NB4 (cell line): ENCODE measurements at regions not wholly inside any gene's neighbourhood (a gene's known extent, or its start where the extent isn't known, plus 50 kb on each side); places are given as distances from the start of the nearest gene placed in this dataset.

Experiments
- CTCF ChIP-seq: IDR thresholded peaks from one replicate; pipeline ENCODE4 v1.5.1; 2012; ENCODE audit warnings: low read depth, low read length
- MYC ChIP-seq: IDR thresholded peaks from 2 replicates; pipeline ENCODE4 v1.6.1; 2011; ENCODE audit warnings: low read depth, low read length
- POLR2A ChIP-seq: IDR thresholded peaks from 2 replicates; pipeline ENCODE4 v1.6.1; 2011; ENCODE audit warnings: mild to moderate bottlenecking; ENCODE audit not compliant: insufficient read length; ENCODE audit errors: extremely low read depth
- TF ChIP-seq, protein P1 (sequence below): IDR thresholded peaks from 2 replicates; pipeline ENCODE4 v1.6.1; 2011; ENCODE audit warnings: low read depth, low read length

DNA sequence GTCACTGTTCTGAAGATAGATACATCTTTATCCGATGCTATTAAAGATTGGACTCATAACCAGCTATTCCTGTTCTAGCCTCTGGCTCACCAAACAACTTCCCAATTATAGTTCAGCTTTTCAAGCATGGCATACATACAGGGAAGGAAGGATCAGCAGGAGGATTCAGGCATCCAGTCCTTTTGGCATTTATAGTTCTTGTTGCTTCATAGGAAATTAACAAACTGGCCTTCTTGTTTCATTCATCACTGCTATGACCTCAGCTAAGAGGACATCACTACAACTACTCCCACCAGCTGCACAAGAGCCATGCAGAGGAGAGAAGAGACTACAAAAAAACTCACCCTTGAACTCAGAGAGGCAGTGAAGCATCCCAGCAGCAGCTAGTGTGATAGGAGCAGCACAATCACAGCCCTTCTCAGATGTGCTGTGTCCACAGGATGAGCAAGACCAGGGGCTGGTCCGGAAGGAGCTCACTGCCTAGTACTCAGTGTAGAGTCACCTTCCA is 100.5 kb downstream of the SPTSSA start:
- TF ChIP-seq CTCF, result no peak
- TF ChIP-seq POLR2A, result no peak
- TF ChIP-seq, protein P1, sequence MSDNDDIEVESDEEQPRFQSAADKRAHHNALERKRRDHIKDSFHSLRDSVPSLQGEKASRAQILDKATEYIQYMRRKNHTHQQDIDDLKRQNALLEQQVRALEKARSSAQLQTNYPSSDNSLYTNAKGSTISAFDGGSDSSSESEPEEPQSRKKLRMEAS, result no peak
- no peak for TF ChIP-seq MYC
